ENCODE measurements at regions not wholly inside any gene's neighbourhood (a gene's known extent, or its start where the extent isn't known, plus 50 kb on each side); places are given as distances from the start of the nearest gene placed in this dataset.
A peak's percentile ranks its signal among the peaks of the same experiment; 100 is the strongest.

DNA sequence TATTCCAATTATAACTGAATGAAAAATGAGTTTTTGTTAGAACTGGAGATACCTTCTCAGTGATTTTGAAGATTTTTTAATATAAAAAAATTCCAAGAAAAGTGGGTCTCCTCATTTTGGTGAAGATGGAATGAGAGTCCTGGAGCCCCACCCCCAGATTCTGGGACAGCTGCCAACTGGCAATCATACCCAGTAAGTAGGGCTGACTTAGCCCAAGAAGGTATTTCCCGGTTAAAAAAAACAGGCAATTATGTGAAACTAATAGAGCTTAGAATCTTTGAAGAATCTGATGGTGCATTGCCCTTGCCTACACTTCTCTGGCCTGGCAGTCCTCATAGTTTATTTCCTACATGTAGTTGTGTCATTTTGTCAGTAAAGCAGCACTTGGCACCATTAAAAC lies 52.8 kb upstream of the VWDE start:
- DNase-seq (ENCODE audit: low read depth) = no peak

GRCh38 chr7:12458520-12459131 lies 55.0 kb upstream of the VWDE start:
- DNase-seq (ENCODE audit: low read depth) = peak; percentile 74

- DNase-seq (ENCODE audit: low read depth) = no peak
These were observed 64.2 kb upstream of the VWDE start for GRCh38 chr7:12467837-12468236.

- no peak for DNase-seq (ENCODE audit: low read depth)
These were observed 65.9 kb upstream of the VWDE start for GRCh38 chr7:12469568-12469967.

DNA sequence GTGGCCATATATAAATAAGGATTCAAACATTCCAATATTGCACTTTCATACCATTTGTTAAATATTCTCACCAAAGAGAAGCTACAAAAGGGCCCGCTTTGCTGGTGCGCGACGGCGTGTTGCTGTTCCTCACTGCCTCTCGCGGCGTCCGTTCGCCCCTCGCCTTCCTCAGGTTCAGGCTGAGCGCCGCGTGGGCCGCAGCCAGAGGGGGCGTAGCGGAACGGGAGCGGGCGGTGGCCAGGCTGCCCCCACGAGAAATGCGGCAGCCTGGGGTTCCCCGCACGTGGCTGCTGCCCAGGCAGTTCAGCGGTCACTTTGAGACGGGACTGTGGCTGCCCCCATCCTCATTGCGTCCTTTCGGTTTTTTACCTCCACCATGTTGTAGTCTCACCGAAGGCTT lies 67.3 kb upstream of the VWDE start:
- DNase-seq (ENCODE audit: low read depth) = no peak

DNA sequence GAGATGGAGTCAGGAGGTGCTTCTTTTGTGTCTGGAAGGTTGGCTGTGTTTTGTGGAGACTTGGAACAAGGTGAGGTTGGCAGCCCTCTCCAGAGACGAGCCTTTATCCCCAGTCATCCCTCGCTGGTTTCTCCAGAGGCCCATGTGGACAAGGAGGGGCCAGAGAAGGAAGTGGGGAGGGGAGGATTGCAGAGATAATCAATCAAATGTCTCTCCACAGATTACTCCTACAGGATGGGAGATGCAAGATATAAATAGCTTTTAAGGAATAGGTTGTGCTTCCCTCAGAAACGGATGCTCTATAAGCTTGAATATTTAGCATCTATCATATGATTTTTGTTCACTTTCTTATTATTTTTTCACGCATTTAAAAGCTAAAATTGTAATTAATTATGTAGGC lies 70.4 kb upstream of the VWDE start:
- no peak for DNase-seq (ENCODE audit: low read depth)

DNA sequence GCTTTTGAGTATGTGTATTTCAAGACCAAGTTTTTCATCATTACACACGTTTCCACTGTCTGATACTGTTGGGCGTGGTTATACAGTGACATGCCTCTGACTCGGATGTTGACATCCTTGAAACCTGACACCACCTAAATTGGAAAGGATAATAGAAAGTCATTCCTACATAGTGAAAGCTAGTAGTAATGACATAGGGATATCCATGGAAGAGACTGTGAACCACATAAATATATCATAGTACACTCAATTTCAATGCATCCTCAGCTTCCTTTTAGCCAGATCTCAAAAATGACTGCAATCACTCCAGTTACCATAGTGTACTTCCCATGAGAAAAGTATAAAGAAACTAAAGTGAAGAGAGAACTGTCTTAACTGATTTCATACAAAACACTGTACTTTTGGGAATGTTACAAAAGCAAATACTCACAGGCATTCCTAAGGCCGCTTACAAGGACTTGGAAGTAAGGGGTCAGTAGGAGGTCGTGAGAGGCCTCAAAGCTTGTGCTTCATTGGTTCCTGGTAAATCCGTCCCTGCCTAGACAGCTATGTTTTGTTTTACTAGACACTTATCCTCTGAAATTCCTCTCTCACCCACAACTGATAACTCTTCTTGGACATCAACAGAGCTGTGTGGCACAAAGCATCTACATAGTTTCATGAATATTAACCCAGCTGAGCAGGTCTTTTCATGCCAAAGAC lies 71.8 kb upstream of the VWDE start:
- peak; percentile 23 for DNase-seq (ENCODE audit: low read depth)

DNA sequence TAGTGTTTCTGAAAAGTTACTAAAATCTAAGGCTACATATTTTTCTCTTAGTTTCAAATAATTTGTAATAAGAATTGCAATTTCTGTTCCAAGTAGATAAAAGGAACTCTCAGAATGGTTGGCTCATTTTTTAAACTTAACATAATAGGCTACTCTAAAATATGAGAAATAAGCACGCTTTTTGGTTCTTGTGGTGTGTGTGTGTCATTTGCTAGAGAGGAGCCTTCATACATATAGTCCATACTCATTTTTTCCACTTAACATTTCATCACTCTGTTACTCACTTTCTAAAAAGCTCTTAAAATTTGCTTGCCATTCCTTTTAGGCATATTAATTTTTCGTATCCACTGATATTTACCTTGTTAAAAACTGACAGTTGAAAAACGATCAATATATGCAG lies 74.0 kb upstream of the VWDE start:
- no peak for DNase-seq (ENCODE audit: low read depth)

DNA sequence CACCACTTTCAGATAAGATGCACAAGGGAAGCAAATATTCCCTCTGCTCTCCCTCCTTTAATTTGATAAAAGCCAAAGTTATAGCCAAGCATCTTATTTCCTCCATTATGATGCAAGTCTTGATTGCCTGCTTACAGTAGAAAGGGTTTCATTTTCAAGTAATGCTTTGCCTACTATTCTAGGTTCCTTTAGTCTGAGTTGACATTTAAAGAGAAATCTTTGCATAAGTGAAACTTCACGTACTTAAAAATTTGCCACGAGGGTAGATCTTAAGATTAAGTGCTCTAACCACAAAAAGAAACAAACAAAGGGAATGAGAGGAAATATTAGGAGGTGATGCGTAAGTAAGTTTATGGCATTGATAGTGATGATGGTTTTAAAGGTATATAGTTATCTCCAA lies 78.1 kb upstream of the VWDE start:
- DNase-seq (ENCODE audit: low read depth) = no peak

GRCh38 chr7:12485845-12486244 lies 82.2 kb upstream of the VWDE start:
- no peak for DNase-seq (ENCODE audit: low read depth)

GRCh38 chr7:12488341-12488740 lies 82.2 kb upstream of the SCIN start:
- no peak for DNase-seq (ENCODE audit: low read depth)

DNA sequence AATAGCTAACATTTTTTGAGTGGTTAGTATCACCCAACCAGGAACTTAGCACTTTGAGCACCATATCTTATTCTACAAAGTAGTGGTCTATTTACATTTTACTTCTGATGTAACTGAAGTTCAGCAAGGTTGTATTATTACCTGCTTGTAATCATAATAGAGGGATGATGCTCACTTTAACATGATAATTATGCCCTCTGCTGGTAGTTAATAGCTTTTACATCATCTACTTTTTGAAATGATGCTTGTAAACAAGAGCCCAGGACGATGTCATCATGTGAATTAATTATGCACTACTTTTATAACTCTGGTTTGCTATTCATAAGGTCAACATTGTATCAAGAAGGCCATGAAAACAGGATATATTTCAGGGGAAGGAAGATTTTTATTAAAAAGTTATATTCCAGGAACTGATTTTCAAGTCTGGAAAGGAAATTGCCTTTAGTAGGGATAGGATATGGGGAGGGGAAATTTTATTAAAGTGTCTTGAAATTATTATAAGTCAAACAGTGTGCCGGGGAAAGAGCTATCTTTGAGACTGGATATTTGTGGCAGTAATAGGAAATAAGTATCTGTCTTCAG lies 80.3 kb upstream of the SCIN start:
- peak; percentile 43 for DNase-seq (ENCODE audit: low read depth)

- DNase-seq (ENCODE audit: low read depth) = no peak
These were observed 79.6 kb upstream of the SCIN start for GRCh38 chr7:12490940-12491339.

GRCh38 chr7:12491526-12491925 lies 79.0 kb upstream of the SCIN start:
- no peak for DNase-seq (ENCODE audit: low read depth)

GRCh38 chr7:12493407-12493806 lies 77.1 kb upstream of the SCIN start:
- peak; percentile 50 for DNase-seq (ENCODE audit: low read depth)

DNA sequence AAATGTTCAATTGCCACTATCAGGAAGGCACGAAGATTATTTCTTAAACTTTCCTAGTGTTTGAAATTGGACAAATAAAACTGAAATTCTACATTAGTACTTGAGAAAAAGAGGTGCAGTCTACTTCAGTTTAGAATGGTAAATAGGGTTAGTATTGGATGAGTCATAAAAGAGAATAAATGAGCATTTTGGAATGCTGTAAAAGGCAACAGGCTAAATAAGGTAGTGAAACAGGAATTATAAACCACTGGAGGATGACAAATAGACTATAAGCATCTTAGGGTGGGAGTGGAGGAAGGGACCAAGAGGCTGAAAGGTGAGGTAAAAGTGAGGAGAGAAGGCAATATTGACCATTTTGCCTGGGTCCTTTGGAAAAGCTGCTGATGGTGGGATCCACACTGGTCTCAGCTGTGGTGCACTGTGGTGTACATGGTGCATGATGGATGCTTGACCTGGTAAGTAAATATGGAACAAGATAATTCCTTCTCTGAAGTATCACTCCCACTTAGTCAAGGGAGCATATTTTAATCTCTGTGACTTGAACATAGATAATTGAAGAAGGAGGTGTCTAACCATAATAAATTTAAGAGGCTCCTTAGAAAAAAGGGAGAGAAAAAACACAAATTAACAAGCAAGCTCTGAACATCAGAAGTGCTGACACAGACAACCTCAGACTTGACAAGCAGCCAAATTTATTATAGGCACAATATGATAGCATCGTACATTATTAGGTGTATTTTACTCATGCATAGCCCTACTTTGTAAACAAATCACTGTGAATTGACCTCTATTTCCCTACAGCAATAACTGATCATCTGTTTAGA lies 76.4 kb upstream of the SCIN start:
- DNase-seq (ENCODE audit: low read depth) = no peak

- no peak for DNase-seq (ENCODE audit: low read depth)
These were observed 75.9 kb upstream of the SCIN start for GRCh38 chr7:12494687-12495024.

DNA sequence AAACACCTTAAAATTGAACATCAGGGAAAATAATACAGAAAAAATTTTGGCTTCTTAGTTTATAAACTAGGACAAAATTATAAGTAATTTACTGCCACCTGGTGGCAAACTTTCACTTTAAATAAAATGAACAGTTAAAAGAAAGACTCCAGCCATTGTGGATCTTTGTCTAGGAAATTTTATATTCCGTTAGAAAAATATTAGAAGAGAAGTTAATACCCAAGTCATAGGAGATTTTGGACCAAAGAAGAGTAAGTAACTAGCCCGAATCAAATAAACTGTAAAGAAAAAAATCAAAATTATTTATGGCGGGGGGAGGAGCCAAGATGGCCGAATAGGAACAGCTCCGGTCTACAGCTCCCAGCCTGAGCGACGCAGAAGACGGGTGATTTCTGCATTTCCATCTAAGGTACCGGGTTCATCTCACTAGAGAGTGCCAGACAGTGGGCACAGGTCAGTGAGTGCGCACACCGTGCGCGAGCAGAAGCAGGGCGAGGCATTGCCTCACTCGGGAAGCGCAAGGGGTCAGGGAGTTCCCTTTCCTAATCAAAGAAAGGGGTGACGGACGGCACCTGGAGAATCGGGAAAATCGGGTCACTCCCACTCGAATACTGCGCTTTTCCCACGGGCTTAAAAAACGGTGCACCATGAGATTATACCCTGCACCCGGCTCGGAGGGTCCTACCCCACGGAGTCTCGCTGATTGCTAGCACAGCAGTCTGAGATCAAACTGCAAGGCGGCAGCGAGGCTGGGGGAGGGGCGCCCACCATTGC lies 73.4 kb upstream of the SCIN start:
- peak; percentile 79 for DNase-seq (ENCODE audit: low read depth)

DNA sequence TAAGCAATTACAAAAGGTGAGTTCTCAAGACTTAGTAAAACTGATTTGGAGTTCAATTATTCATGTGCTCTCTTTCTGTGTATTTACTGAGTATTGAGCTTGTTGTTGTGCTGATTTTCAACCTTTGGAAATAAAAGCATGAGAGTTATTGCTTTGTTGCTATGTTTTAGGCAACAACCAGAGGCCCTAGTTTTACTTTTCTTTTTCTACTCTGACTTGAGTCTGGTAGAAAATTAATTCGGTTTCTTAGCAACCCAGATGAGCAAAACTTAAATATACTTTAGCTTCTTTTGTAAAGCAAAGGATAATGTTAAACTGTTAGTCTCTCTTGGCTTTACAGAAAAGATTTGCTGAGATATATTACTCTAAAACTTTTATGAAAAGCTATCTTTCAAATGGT lies 66.4 kb upstream of the SCIN start:
- DNase-seq (ENCODE audit: low read depth) = no peak

GRCh38 chr7:12508005-12508404 lies 62.5 kb upstream of the SCIN start:
- no peak for DNase-seq (ENCODE audit: low read depth)

DNA sequence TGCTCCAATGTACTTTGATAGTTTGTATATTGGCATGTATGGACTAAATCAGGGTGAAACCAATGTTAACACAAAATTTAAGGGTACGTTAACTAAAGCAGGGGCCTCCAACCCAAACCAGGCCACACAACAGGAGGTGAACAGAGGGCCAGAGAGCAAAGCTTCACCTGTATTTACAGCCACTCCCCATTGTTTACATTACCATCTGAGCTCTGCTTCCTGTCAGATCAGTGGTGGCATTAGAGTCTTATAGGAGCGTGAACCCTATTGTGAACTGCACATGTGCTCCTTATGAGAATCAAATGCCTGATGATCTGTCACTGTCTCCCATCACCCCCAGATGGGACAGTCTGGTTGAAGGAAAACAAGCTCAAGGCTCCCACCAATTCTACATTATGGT lies 62.0 kb upstream of the SCIN start:
- DNase-seq (ENCODE audit: low read depth) = no peak

GRCh38 chr7:12517451-12517850 lies 53.1 kb upstream of the SCIN start:
- no peak for DNase-seq (ENCODE audit: low read depth)

All from myocyte (in vitro differentiated cells).